COR-L47 (cell line): ENCODE measurements at regions not wholly inside any gene's neighbourhood (a gene's known extent, or its start where the extent isn't known, plus 50 kb on each side); places are given as distances from the start of the nearest gene placed in this dataset.

Experiments used
- DNase-seq: peaks from one replicate; lab custom pipeline; 2025; lab: John Stamatoyannopoulos, UW

- no peak for DNase-seq
Measured at GRCh38 chr7:106606120-106606519, 54.8 kb downstream of the CCDC71L start.

DNA sequence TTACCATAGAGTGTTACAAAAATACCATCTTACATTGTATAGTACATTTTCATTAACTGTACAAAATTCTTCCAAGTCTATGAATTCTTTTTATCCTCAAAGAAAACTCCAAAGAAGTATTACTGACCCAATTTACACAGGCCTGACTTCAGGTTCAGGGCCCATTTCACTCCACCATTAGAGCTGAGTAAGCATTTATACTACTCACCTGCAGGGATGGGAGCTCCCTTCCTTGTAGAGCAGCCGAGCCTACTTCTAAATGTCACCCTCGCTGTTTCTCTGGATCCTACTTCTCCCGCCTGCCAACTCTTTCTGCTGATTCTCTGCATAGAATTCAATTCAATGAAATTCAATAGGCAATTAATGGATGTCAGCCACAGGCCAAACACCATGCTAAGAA lies 56.0 kb downstream of the CCDC71L start:
- DNase-seq: no peak

DNA sequence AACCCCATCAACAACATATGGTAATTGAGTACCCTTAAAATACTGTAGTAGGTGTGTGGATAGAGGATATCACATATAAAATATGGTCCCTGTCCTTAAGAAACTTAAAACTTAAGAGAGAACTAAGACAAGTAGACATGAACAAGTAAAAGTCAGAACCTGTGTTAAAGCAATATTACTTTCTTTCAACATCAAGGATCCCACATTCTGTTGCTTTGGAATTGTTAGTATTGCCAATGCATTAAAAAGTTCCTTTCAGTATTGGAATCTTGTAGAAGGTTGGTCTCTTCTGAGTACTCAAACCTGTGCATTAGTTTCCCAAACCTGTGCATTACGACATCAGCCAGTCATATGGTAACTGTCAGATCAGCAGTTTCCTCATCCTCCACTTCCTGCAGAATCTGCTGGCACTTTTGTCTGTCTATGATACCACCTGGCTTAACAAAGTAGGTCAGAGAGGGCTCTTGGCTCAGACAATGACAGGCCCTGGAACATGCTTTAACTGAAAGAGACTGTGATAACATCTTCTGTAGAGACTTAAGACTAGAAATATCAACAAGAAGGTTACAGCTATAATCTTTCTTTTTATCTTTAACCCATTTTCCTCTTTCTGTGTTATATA lies 56.5 kb downstream of the CCDC71L start:
- no peak for DNase-seq

- DNase-seq: no peak
Measured at GRCh38 chr7:106603346-106603745, 57.6 kb downstream of the CCDC71L start.

- no peak for DNase-seq
Measured at GRCh38 chr7:106602062-106602461, 58.9 kb downstream of the CCDC71L start.

DNA sequence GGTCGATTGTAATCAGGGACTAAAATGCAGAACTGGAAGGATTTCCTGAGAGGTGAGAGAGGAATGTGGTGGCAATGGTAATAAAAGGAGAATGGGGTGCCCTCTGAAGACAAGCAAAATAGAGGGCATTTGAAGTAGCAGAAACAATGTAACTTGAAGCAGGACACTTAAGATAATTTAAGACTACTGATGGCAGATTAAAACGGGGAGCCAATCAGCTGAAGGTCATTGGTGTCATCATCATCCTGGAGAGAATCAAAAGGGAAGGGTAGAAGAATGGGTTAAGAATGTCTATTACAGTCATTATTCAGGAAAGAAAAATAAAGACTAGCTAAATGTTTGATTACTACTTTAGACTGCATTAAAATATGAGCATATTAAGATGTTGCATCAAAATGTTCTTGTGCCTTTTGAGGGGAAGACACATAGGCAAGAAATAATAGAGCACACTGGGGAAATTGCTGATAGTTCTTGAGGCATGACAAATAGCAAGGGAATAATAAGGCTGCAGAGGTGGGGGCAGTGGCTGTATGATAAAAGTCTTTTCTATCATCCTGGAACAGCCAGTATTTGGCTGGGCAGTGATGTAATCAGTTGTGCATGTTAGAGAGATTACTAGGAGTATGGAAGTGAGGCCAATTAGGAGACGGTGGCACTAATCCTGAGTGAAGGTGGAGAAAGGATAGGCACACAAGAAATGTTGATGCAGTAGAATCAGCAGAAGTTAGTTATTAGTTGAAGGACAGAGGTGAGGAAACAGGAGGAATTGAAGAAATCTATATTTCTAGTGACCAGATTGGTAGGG lies 60.2 kb downstream of the CCDC71L start:
- DNase-seq: no peak

- peak; percentile 84 for DNase-seq
Measured at GRCh38 chr7:106599343-106599698, 61.6 kb downstream of the CCDC71L start.

DNA sequence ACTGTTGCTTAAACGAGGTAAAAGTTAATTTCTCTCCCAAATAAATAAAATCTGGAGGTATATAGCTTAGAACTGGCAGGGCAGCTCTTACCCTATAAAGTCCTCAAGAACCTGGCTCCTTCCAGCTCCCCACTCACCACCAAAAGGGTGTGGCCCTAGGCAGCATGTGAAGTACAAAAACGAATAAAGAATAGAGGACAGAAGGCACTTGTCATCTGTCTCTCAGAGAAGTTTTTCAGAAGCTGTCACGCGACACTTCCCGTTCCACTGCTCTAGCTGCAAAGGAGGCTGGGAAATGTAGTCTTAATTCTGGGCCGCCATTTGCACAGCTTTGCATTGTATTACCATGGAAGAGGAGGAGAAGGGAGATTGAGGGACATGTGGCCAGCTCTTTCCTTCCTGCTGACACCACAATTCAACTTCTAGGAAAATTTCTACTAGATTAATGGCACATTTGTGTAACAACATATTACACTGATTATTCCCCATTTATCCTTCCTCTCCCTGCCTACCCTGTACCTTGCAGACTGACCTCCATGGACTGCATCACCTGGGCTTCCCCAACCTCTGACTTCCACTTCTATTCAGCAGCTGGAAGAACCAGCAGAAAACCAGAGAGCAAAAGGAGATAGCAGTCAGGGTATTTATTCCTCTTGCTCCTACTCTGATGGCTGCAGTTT lies 62.2 kb downstream of the CCDC71L start:
- DNase-seq: peak; percentile 87

DNA sequence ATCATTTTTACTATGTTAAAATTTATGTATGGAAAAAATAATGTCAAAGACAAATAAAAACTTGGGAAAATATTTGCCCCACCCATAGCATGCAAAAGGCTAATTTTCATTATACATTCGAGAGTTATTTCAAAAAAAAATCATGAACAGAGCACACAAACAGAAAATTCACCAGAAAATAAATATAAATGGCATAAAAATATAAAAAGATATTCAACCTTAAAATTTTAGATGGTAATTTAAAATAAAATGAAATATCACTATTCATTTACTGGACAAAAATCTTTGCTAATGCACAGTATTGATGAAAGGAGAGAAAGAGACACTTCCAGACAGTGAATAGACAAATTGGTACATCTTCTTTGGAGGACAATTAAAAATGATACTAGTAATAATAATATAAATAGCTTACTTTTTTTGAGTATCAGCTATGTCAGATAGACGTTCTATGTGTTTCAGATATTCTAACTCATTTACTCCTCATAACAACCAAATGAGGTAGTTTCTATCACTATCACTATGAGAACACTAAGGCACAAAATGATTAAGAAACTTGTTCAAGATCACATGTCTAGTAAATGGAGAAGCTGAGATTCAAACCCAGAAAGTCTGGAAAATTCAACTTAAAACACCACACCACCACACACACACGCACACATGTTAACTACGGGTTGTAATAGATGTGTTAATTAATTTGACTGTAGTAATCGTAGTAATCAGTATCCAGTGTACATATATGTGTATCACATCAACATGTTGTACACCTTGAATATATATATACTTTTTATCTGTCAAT lies 63.0 kb downstream of the CCDC71L start:
- no peak for DNase-seq

DNA sequence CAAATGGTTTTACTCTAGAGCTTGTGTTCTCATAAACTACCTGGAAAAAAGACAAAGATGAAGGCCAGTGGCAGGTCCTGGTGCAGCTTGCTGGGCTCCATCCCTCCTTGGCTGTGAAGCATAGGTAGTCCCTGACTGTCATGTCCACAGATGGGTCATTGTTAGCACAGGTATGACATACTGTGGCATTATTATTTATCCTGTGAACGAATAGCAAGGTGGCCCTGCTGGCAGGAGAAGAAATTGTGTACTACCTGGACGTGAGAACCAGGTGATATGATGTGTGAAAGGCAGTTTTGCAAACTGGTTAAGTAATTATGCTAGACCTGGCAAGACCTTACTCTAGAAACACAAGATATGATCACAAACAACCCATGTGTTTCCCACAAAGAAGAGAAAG lies 63.9 kb downstream of the CCDC71L start:
- no peak for DNase-seq

DNA sequence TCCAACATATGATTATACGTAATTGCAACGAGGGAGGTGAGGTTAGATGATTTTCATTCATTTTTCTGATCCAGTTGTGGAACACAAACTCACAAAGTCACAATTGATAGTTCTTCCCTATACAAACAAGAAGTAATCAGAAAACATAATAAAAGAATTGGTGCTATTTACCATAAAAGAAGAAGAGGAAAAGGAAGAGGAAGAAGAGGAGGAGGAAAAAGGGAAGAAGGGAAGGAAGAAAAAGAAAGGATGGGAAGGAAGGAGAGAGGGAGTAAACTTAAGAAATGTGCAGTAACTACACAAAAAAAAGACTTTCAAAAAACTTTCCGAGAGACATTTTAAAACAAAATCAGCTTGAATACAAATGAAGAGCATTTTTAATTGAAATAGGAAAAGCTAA lies 65.0 kb downstream of the CCDC71L start:
- no peak for DNase-seq

- no peak for DNase-seq
Measured at GRCh38 chr7:106593028-106593417, 67.9 kb downstream of the CCDC71L start.

- no peak for DNase-seq
Measured at GRCh38 chr7:106592282-106593027, 68.5 kb downstream of the CCDC71L start.

- DNase-seq: no peak
Measured at GRCh38 chr7:106591146-106591545, 69.8 kb downstream of the CCDC71L start.

DNA sequence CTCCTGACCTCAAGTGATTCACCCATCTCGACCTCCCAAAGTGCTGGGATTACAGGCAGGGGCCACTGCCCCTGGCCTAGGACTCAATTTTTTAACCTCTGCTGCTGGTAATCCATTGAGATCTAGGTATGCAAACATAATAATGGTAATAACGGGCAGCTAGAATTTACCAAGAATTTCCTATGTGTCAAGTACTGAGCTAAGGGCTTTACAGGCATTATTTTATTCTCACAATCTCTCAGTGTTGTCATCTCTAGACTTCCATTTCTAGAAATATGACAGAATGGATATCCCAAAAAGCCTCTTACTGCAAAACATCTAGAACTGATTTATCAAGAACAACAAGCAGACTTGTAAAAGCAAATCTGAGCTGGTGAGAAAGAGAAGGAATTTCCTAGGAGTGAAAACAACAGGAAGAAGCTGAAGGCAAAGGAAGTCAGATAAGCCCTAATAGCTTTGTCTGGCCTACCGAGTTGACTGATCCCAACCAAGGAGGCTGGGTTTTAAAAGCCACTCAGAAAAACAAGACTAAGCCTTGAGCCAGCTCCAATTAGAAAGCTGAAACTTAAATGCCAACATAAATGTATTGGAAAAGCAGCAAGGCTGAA lies 70.6 kb downstream of the CCDC71L start:
- DNase-seq: no peak

DNA sequence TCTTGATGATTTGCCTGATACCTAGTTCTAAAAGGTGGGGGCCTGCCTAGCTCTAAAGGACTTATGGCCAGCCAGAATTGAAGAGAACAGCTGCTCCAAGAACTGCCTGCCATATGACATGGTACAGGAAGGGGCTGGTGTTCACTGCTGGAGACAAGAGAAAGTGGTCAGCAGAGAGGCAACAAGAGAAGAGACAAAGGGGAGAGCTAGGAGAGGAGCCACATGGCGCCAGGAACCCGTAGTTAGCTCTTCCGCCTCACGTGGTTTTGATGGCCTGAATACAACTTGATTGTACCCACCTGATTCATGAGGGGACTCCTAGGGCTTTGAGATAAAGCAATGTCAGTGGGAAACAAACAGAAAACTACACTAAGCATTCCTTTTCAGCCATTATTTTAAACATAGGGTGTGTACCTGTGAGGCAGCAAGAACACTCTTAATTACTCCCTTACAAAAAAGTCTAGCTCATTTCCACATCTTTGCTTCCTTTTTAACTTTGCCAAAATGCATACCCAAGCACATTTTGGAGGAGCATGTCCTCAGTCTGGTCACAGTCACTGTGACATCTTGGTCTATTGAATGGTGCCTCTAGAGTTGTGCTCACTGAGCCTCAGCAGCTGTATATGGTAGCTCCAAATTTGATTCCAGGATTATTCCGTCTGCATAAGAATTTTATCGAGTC lies 71.6 kb downstream of the CCDC71L start:
- DNase-seq: peak; percentile 30

DNA sequence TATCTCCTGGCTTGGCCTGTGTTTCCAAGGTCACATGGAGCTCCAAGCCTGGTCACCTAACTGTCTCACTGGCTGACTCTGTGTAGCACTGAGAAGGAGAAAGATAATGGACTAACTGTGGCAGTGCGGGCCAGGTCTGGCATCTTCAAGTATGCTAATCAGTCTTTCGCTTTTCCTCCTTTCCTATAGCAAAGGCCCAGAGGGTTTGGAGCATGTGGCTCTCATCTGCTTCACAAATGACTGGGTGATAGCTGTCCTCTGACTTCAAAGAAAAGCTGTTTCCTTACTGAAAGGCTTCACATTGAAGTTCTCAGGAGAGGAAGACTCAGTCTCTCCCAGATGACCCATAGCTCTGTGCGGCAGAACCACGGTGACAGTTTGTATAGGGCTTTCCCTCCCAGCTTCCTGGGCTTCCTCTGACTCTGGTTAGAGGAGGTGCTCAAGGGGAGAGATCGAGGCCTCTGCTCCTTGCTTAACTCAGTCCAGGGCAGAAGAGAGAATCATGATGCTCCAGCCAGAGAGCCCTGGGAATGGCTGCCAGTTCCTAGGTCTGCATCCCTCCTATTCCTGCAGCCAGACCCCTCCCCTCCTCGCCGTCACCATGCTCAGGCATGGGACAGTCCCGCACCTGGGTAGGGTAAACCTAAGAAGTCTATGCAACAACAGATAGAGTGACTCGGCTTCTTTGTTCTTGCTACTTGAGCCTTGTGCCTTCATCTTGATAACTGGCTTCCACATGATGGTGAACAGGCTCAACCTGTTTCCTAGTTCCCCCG lies 72.3 kb downstream of the CCDC71L start:
- DNase-seq: no peak

GRCh38 chr7:106584914-106585759 lies 75.8 kb downstream of the CCDC71L start:
- DNase-seq: no peak
